Adrenal gland (tissue), 9 donors: ENCODE measurements at regions not wholly inside any gene's neighbourhood (a gene's known extent, or its start where the extent isn't known, plus 50 kb on each side); places are given as distances from the start of the nearest gene placed in this dataset.
A peak's percentile ranks its signal among the peaks of the same experiment; 100 is the strongest.

Source experiments
- DNase-seq, 7 donors: peaks; one replicate each; pipeline ENCODE4 v3.0.0-alpha.2; 2019 to 2020
- H3K27ac ChIP-seq, 5 donors: fragments of 200-600 bp; sonication (generic) in 4 of 5; 1 replicate in 3 of 5; 2 replicates in 2 of 5; pipeline versions ENCODE4 v1.5.1 to v1.8.0; 2016 to 2020; ENCODE audit warnings: mild to moderate bottlenecking in 1 of 5
- H3K27me3 ChIP-seq: fragments of 200-600 bp; 2 replicates; pipeline ENCODE4 v1.8.0; 2021
- H3K36me3 ChIP-seq, 2 donors: fragments of 200-600 bp; replicated peaks in 1 of 2; 1 replicate in 1 of 2; 2 replicates in 1 of 2; pipeline versions ENCODE4 v1.5.1 to v1.8.0; 2018 to 2022
- H3K4me1 ChIP-seq, 2 donors: fragments of 200-600 bp; replicated peaks in 1 of 2; 1 replicate in 1 of 2; 2 replicates in 1 of 2; pipeline versions ENCODE4 v1.5.1 to v1.8.0; 2018 to 2021
- H3K4me3 ChIP-seq, 4 donors: fragments of 200-600 bp; sonication (generic) in 3 of 4; one replicate each; pipeline ENCODE4 v1.5.1; 2016 to 2018
- H3K9me3 ChIP-seq, 3 donors: fragments of 200-600 bp; sonication (generic) in 1 of 3; replicated peaks in 1 of 3; 1 replicate in 2 of 3; 2 replicates in 1 of 3; pipeline versions ENCODE4 v1.5.1 to v1.8.0; 2016 to 2021
- CTCF ChIP-seq, 6 experiments: fragments of 450-650 bp in 4 of 6; fragments of 200-600 bp in 2 of 6; sonication (generic) in 1 of 6; IDR thresholded peaks; 1 replicate in 5 of 6; 2 replicates in 1 of 6; pipeline versions ENCODE4 v1.5.1 to v1.8.0; 2016 to 2021; ENCODE audit warnings: antibody characterized with exemption in 6 of 6, mild to moderate bottlenecking in 2 of 6, moderate library complexity in 1 of 6
- POLR2A ChIP-seq, 2 donors: fragments of 450-650 bp; IDR thresholded peaks; one replicate each; pipeline ENCODE4 v1.6.1; 2017; ENCODE audit warnings: antibody characterized with exemption in 2 of 2, mild to moderate bottlenecking in 2 of 2, moderate library complexity in 1 of 2
- WGBS, 4 donors: extraction: QIAGEN DNeasy Blood & Tissue Kit in 2 of 4; methylation state at CpG; one replicate each; pipeline versions ENCODE4 v1.1.5 to v1.1.7; 2013 to 2017; 5-methylcytosine and 5-hydroxymethylcytosine counted together
- intact Hi-C, 2 donors: fragments of 100-400 bp; cut with DNase I; formaldehyde crosslinking; loops; one replicate each; pipeline versions ENCODE4 v1.14.1 to v1.15.0; 2022 to 2023
- donor health status: healthy with polysubstance abuse.
- donor health status: Bipolar disorder and iron deficiency.
- donor health status: DM: yes; HTN: yes; CAD: no.
- donor health status: DM: no; HTN: no; CAD: no.
- donor health status: DM: no; HTN: no; CAD: no.

- Histone ChIP-seq H3K4me1 (peaks cover 0 to 3% of the 10 kb centered on the region in 2 donors), H3K36me3 (no peaks in the 10 kb centered on the region), H3K4me3 (peak overlapping the region in 1 of 4 donors; percentile 45), H3K27ac (peak overlapping the region in 1 of 5 donors; percentile 32), H3K27me3 (peaks cover 25% of the 10 kb centered on the region), H3K9me3 (no peaks in the 10 kb centered on the region)
- 15 to 21% (median 19%) methylated on average over 16 to 17 of the region's 17 CpGs for WGBS, 4 donors
- TF ChIP-seq CTCF (IDR thresholded peaks at IDR 0.05): no peak
- no peak for TF ChIP-seq POLR2A (IDR thresholded peaks at IDR 0.05)
- DNase-seq: no peak
- intact Hi-C loops: no loop called here
Measured at GRCh38 chr11:69986440-69986787, 91.7 kb upstream of the ANO1 start.

GRCh38 chr11:69986830-69987229 lies 91.3 kb upstream of the ANO1 start:
- no peak for DNase-seq
- no peak for TF ChIP-seq CTCF (IDR thresholded peaks at IDR 0.05)
- Histone ChIP-seq H3K27me3 (peaks cover 25% of the 10 kb centered on the region), H3K4me1 (peaks cover 0 to 3% of the 10 kb centered on the region in 2 donors), H3K27ac (no peak overlapping the region), H3K4me3 (no peak overlapping the region), H3K9me3 (no peaks in the 10 kb centered on the region), H3K36me3 (no peaks in the 10 kb centered on the region)
- intact Hi-C loops: no loop called here
- WGBS, 4 donors: 49 to 71% (median 59%) methylated on average over 9 of the region's 9 CpGs

GRCh38 chr11:69992026-69992425 lies 86.1 kb upstream of the ANO1 start:
- no peak for DNase-seq
- Histone ChIP-seq H3K4me3 (no peak overlapping the region), H3K36me3 (no peaks in the 10 kb centered on the region), H3K27me3 (peaks cover under 1% of the 10 kb centered on the region), H3K9me3 (no peaks in the 10 kb centered on the region), H3K27ac (no peak overlapping the region), H3K4me1 (no peaks in the 10 kb centered on the region)
- no peak for TF ChIP-seq CTCF (IDR thresholded peaks at IDR 0.05)
- no peak for TF ChIP-seq POLR2A (IDR thresholded peaks at IDR 0.05)
- intact Hi-C loops: no loop called here
- WGBS, 4 donors: 71 to 77% (median 77%) methylated on average over 3 of the region's 3 CpGs

- H3K9me3 ChIP-seq: no peaks in the 10 kb centered on the region
- H3K27ac ChIP-seq: no peak overlapping the region
- DNase-seq: no peak
- intact Hi-C loops: no loop called here
- H3K4me3 ChIP-seq: no peak overlapping the region
- H3K27me3 ChIP-seq: no peaks in the 10 kb centered on the region
- no peaks in the 10 kb centered on the region for H3K4me1 ChIP-seq
- 68 to 88% (median 80%) methylated on average over 6 of the region's 6 CpGs for WGBS, 4 donors
- no peaks in the 10 kb centered on the region for H3K36me3 ChIP-seq
- TF ChIP-seq POLR2A (IDR thresholded peaks at IDR 0.05) (no peak), CTCF (IDR thresholded peaks at IDR 0.05) (no peak)
Measured at GRCh38 chr11:69992943-69993694, 85.0 kb upstream of the ANO1 start.
